Mesenchymal stem cell (in vitro differentiated cells and primary cell): ENCODE measurements at regions not wholly inside any gene's neighbourhood (a gene's known extent, or its start where the extent isn't known, plus 50 kb on each side); places are given as distances from the start of the nearest gene placed in this dataset.

Experiments
- DNase-seq: peaks from one replicate; pipeline ENCODE4 v3.0.0-alpha.2; 2013
- H2AFZ ChIP-seq: one replicate; pipeline ENCODE4 v1.6.1; 2013; ENCODE audit warnings: low read depth, mild to moderate bottlenecking, control low read depth, inconsistent platforms, low read length, moderate library complexity
- H2AK5ac ChIP-seq: 2 replicates; pipeline ENCODE4 v1.6.1; 2013; ENCODE audit warnings: low read length, moderate library complexity, mild to moderate bottlenecking, inconsistent platforms; ENCODE audit not compliant: severe bottlenecking
- H2BK120ac ChIP-seq: one replicate; pipeline ENCODE4 v1.6.1; 2013; ENCODE audit warnings: low read depth, mild to moderate bottlenecking, inconsistent platforms, low read length, moderate library complexity
- H2BK12ac ChIP-seq, 2 experiments: one replicate each; pipeline ENCODE4 v1.6.1; 2013; ENCODE audit warnings: inconsistent platforms in 2 of 2, low read length in 2 of 2, mild to moderate bottlenecking in 2 of 2, moderate library complexity in 2 of 2, control low read depth in 1 of 2
- H2BK15ac ChIP-seq: one replicate; pipeline ENCODE4 v1.6.1; 2013; ENCODE audit warnings: mild to moderate bottlenecking, low read depth, inconsistent platforms; ENCODE audit not compliant: poor library complexity, severe bottlenecking
- H2BK5ac ChIP-seq: 2 replicates; pipeline ENCODE4 v1.6.1; 2013; ENCODE audit warnings: low read depth, mild to moderate bottlenecking, low read length, control low read depth, inconsistent platforms; ENCODE audit not compliant: poor library complexity, severe bottlenecking
- H3K14ac ChIP-seq, 2 experiments: one replicate each; pipeline ENCODE4 v1.6.1; 2013; ENCODE audit warnings: inconsistent platforms in 2 of 2, low read length in 2 of 2, control low read depth in 1 of 2, mild to moderate bottlenecking in 1 of 2, moderate library complexity in 1 of 2
- H3K18ac ChIP-seq, 2 experiments: one replicate each; pipeline ENCODE4 v1.6.1; 2013; ENCODE audit warnings: inconsistent platforms in 2 of 2, low read length in 2 of 2, control low read depth in 1 of 2, low read depth in 1 of 2, mild to moderate bottlenecking in 1 of 2
- H3K23ac ChIP-seq, 2 experiments: one replicate each; pipeline ENCODE4 v1.6.1; 2013; ENCODE audit warnings: inconsistent platforms in 2 of 2, low read length in 2 of 2, mild to moderate bottlenecking in 2 of 2, moderate library complexity in 2 of 2, control low read depth in 1 of 2
- H3K27ac ChIP-seq: 2 replicates; pipeline ENCODE4 v1.5.1; 2013; ENCODE audit warnings: mild to moderate bottlenecking, moderate library complexity, low read length, control low read depth, inconsistent platforms; ENCODE audit not compliant: poor library complexity, severe bottlenecking
- H3K27me3 ChIP-seq, 2 experiments: 2 replicates each; pipeline versions ENCODE4 v1.6.1 to v1.7.0; 2013; ENCODE audit warnings: low read length in 2 of 2, mild to moderate bottlenecking in 2 of 2, moderate library complexity in 2 of 2, control low read depth in 1 of 2, inconsistent platforms in 1 of 2; ENCODE audit not compliant: control insufficient read depth in 1 of 2, insufficient read depth in 1 of 2
- H3K36me3 ChIP-seq, 2 experiments: 2 replicates each; pipeline versions ENCODE4 v1.6.1 to v1.7.0; 2013; ENCODE audit warnings: low read length in 2 of 2, control low read depth in 1 of 2, inconsistent platforms in 1 of 2, low read depth in 1 of 2, mild to moderate bottlenecking in 1 of 2; ENCODE audit not compliant: insufficient read depth in 2 of 2, control insufficient read depth in 1 of 2
- H3K4ac ChIP-seq, 2 experiments: one replicate each; pipeline ENCODE4 v1.6.1; 2013; ENCODE audit warnings: inconsistent platforms in 2 of 2, low read length in 2 of 2, mild to moderate bottlenecking in 2 of 2, moderate library complexity in 2 of 2, control low read depth in 1 of 2, low read depth in 1 of 2
- H3K4me1 ChIP-seq: 2 replicates; pipeline ENCODE4 v1.6.1; 2013; ENCODE audit warnings: low read depth, low read length, control low read depth; ENCODE audit not compliant: control insufficient read depth, insufficient read depth
- H3K4me2 ChIP-seq: 2 replicates; pipeline ENCODE4 v1.6.1; 2013; ENCODE audit warnings: low read length, mild to moderate bottlenecking, inconsistent platforms; ENCODE audit not compliant: poor library complexity, severe bottlenecking
- H3K4me3 ChIP-seq, 2 experiments: 2 replicates each; pipeline versions ENCODE4 v1.5.1 to v1.7.0; 2013; ENCODE audit warnings: low read length in 2 of 2, mild to moderate bottlenecking in 2 of 2, control low read depth in 1 of 2, low read depth in 1 of 2; ENCODE audit not compliant: insufficient read depth in 1 of 2
- H3K79me1 ChIP-seq: replicated peaks from 2 replicates; pipeline ENCODE4 v1.6.1; 2013; ENCODE audit warnings: mild to moderate bottlenecking, control low read depth, low read length, inconsistent platforms; ENCODE audit not compliant: poor library complexity, severe bottlenecking
- H3K9ac ChIP-seq: 2 replicates; pipeline ENCODE4 v1.7.0; 2013; ENCODE audit warnings: mild to moderate bottlenecking, low read length, moderate library complexity
- H3K9me3 ChIP-seq: 2 replicates; pipeline ENCODE4 v1.7.0; 2013; ENCODE audit warnings: mild to moderate bottlenecking, low read length; ENCODE audit not compliant: control insufficient read depth
- H4K8ac ChIP-seq: one replicate; pipeline ENCODE4 v1.6.1; 2013; ENCODE audit warnings: inconsistent platforms, mild to moderate bottlenecking, low read length, moderate library complexity
- H4K91ac ChIP-seq: one replicate; pipeline ENCODE4 v1.6.1; 2013; ENCODE audit warnings: mild to moderate bottlenecking, low read length, inconsistent platforms
- WGBS: methylation state at CpG from one replicate; pipeline ENCODE4 v1.1.7; 2013; ENCODE audit warnings: mixed read lengths; 5-methylcytosine and 5-hydroxymethylcytosine counted together

DNA sequence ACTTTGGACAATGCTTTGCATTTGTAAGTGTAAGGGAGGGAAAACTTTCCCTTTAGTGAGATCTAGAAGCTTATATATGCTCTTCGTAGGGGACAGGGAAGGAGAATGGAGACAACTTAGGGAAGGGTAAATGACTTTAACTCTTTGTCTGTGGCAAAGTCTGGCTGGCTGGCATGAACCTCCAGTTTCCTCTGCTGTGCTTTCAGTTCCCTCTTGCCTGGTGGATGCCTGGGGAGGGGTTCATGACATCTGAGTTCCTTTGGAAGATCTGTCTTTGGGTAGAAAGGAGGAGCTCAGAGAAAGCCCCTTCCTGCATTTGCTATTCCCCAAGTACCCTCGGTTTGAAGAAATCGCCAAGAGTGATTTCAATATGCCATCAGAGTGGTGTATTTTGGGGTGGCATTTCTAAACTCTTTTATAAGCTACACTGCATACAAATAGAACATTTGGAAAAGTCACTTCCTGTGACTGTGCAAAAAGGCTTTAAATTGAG, 143.6 kb downstream of the VAPA start:
- Histone ChIP-seq H3K4me3 (peak overlapping the region in 1 of 2 experiments; percentile 32), H3K27me3 (no peaks in the 10 kb centered on the region), H2AK5ac (no peak overlapping the region), H3K23ac (no peak overlapping the region), H2BK120ac (peak overlapping the region; percentile 75), H2AFZ (no peak overlapping the region), H2BK15ac (no peak overlapping the region), H4K91ac (peak overlapping the region; percentile 89), H2BK5ac (no peak overlapping the region), H3K36me3 (no peaks in the 10 kb centered on the region), H3K27ac (peak overlapping the region; percentile 52), H3K18ac (peak overlapping the region; percentile 21 to 77), H4K8ac (no peak overlapping the region), H3K4ac (peak overlapping the region; percentile 1 to 51), H3K14ac (no peak overlapping the region), H3K4me1 (peaks cover 9% of the 10 kb centered on the region), H3K9me3 (no peaks in the 10 kb centered on the region), H3K79me1 (no peaks in the 10 kb centered on the region), H2BK12ac (peak overlapping the region; percentile 11 to 73), H3K4me2 (no peak overlapping the region), H3K9ac (peak overlapping the region; percentile 81)
- DNase-seq: no peak
- WGBS: 64% methylated on average over 1 of the region's 3 CpGs

DNA sequence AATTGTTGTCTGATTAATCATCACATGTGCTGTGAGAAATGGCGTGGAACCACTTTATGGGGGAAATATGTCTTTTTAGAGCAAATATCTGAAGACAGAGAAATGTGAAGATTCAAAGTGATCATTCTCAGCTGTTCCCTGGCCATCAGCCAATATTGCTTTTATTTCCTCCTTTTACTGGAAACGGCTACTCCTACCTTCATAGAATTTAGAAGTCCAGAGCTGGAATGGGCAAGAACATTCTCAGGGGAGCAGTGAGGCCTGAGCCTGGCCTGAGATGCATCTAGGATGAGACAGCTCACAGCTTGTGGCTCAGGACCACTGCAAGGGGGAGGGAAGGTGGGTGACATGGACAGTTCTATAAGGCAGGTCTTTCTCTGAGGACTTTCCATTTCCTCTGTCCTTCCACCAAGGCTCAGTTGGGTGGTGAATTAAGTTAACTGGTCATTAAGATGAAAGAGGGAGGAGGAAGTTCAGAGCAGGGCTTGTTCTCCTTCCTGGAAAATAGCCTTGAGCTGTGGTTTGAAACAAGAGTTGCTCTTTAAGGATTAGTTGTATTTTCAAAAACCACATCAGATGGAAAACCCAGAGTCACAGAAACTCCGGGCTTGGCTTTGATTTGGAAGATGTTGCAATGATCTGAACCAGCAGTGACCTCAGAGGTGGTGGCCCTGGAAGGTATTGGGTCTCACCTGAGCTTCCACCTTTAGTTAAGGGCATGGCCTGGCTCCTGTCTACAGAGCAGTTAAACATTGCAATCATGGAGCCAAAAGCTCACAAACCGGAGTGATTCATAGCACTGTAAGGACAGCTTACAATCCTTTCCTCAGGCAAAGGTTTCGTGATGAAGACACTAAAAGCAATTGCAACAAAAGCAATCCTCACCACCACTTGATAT, 144.3 kb downstream of the VAPA start:
- Histone ChIP-seq H3K4me3 (peak overlapping the region in 1 of 2 experiments; percentile 32), H2BK120ac (peak overlapping the region; percentile 51), H3K4ac (peak overlapping the region; percentile 90 to 94), H4K91ac (peak overlapping the region; percentile 98), H2AFZ (no peak overlapping the region), H3K79me1 (no peaks in the 10 kb centered on the region), H2BK5ac (peak overlapping the region; percentile 77), H3K23ac (no peak overlapping the region), H3K18ac (peak overlapping the region; percentile 89 to 99), H3K27me3 (no peaks in the 10 kb centered on the region), H2AK5ac (peak overlapping the region; percentile 58), H3K9me3 (no peaks in the 10 kb centered on the region), H3K4me1 (peaks cover 11% of the 10 kb centered on the region), H3K36me3 (no peaks in the 10 kb centered on the region), H2BK15ac (peak overlapping the region; percentile 4), H4K8ac (peak overlapping the region; percentile 96), H3K4me2 (no peak overlapping the region), H2BK12ac (peak overlapping the region; percentile 80 to 97), H3K9ac (peak overlapping the region; percentile 81), H3K27ac (peak overlapping the region; percentile 92), H3K14ac (no peak overlapping the region)
- WGBS: 25% methylated on average over 3 of the region's 5 CpGs
- peak; percentile 81 for DNase-seq

DNA sequence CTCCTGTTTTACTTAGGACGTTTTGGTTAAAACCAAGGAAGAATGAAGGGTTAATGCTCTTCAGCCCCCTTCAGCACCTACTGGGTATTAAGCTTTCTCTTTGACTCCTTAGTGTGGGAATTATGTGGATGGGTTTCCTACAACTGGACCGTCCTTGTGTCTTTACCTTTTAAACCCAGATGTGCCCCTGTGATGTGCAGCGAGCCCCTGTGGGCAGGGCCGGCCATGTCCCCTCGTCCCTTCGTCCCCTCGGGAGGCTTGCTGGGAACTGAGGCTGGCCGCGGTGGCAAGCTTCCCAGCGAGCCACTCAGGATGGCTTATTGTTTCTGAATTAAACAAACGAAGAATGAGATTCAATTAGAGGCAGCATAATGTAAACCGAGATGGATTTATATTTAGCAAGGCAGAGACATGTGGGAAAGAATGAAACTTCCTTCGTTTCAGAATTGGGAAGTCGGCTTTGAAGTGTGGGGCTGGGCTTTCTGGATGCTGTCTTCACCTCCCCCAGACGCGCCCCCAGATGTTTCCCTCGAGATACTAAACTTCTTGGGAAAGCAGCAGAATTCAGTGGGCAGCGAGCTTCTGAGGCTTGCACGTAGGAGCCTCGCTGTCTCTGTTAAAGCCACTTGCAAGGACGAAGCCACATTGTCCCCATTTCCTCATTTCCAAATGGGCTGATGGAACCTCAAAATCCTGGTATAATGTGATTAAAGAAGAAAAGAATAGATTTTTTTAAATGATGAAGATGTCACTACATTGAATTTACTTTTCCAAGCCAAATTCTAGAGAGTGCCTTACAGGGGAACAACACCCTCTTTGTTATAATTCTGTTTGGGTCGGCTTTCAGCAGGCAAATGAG, 146.0 kb downstream of the VAPA start:
- H3K4me1 ChIP-seq: peaks cover 11% of the 10 kb centered on the region
- H2AFZ ChIP-seq: no peak overlapping the region
- H3K4me2 ChIP-seq: no peak overlapping the region
- H2AK5ac ChIP-seq: no peak overlapping the region
- no peaks in the 10 kb centered on the region for H3K27me3 ChIP-seq
- H3K79me1 ChIP-seq: no peaks in the 10 kb centered on the region
- no peak overlapping the region for H3K27ac ChIP-seq
- DNase-seq: no peak
- no peak overlapping the region for H3K14ac ChIP-seq
- peak overlapping the region; percentile 77 for H2BK120ac ChIP-seq
- H2BK5ac ChIP-seq: no peak overlapping the region
- H4K8ac ChIP-seq: no peak overlapping the region
- peak overlapping the region; percentile 54 to 77 for H3K18ac ChIP-seq
- H3K4ac ChIP-seq: peak overlapping the region; percentile 13 to 63
- H2BK12ac ChIP-seq: peak overlapping the region; percentile 95 to 99
- H3K9me3 ChIP-seq: no peaks in the 10 kb centered on the region
- H3K9ac ChIP-seq: peak overlapping the region; percentile 28
- 91% methylated on average over 21 of the region's 22 CpGs for WGBS
- peak overlapping the region; percentile 96 for H2BK15ac ChIP-seq
- H3K4me3 ChIP-seq: peak overlapping the region in 1 of 2 experiments; percentile 39
- no peak overlapping the region for H3K23ac ChIP-seq
- H4K91ac ChIP-seq: peak overlapping the region; percentile 48
- no peaks in the 10 kb centered on the region for H3K36me3 ChIP-seq

DNA sequence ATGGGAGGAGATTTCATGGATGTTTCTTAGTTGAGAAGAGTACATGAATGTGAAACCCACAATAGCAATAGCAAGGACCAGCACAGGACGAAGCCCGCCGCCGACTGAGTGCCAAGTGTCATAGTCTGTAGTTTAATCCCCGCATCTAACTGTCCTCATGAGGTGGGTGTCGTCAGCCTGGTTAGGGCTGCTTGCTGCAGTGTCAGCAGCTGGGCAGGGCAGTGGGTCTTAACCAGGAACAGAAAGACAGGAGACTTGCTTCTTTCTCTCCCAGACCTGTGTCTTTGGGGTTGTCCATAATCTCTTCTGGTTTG, 146.6 kb downstream of the VAPA start:
- H2BK12ac ChIP-seq: peak overlapping the region; percentile 97 to 99
- H3K4me3 ChIP-seq: no peak overlapping the region
- no peak overlapping the region for H3K4me2 ChIP-seq
- H2AK5ac ChIP-seq: peak overlapping the region; percentile 3
- no peaks in the 10 kb centered on the region for H3K9me3 ChIP-seq
- peak overlapping the region; percentile 77 to 90 for H3K18ac ChIP-seq
- DNase-seq: no peak
- peak overlapping the region; percentile 50 for H2BK120ac ChIP-seq
- no peak overlapping the region for H3K27ac ChIP-seq
- H3K14ac ChIP-seq: no peak overlapping the region
- no peak overlapping the region for H2BK5ac ChIP-seq
- no peaks in the 10 kb centered on the region for H3K27me3 ChIP-seq
- H3K79me1 ChIP-seq: no peaks in the 10 kb centered on the region
- no peak overlapping the region for H3K9ac ChIP-seq
- peak overlapping the region; percentile 94 for H4K91ac ChIP-seq
- peak overlapping the region; percentile 26 for H2BK15ac ChIP-seq
- peak overlapping the region in 1 of 2 experiments; percentile 69 for H3K4ac ChIP-seq
- 97% methylated on average over 6 of the region's 6 CpGs for WGBS
- no peaks in the 10 kb centered on the region for H3K36me3 ChIP-seq
- peak overlapping the region; percentile 57 for H2AFZ ChIP-seq
- peak overlapping the region; percentile 94 for H4K8ac ChIP-seq
- H3K23ac ChIP-seq: no peak overlapping the region
- peaks cover 11% of the 10 kb centered on the region for H3K4me1 ChIP-seq
